D721Med (cell line): ENCODE measurements at regions not wholly inside any gene's neighbourhood (a gene's known extent, or its start where the extent isn't known, plus 50 kb on each side); places are given as distances from the start of the nearest gene placed in this dataset.
A peak's percentile ranks its signal among the peaks of the same experiment; 100 is the strongest.

ENCODE experiments used
- DNase-seq: peaks from one replicate; pipeline ENCODE4 v3.0.0; 2011; ENCODE audit warnings: low spot score; ENCODE audit not compliant: insufficient read length
- FAIRE-seq: peaks from 2 replicates; lab custom pipeline; 2011; peaks lifted over from hg19 to GRCh38; lab: Jason Lieb, UNC
- TF ChIP-seq, protein P1 (sequence below): IDR thresholded peaks from 2 replicates; pipeline ENCODE4 v1.5.1; 2012; ENCODE audit warnings: mild to moderate bottlenecking, control low read depth; ENCODE audit not compliant: insufficient read depth; ENCODE audit errors: missing control alignments

DNA sequence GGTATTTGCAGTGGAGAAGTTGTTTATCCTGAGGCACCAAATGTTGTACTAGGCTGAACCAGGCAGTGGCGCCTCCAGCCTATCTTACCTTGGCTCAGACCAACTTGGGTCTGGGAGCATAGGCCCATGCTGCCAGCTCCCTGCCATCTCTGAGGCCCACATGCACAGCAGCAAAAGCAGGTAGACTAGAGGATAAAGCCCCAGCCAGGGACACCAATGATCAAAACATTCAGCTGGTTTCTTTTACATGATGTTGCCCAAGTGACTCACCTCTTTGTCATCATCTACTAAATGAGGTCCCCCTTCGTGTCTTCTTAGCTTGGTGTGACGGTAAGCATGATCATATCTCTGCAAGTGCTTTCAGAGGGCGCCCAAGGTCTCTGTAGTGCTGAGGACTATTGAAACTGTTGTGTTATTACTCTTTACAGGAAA, 112.1 kb upstream of the DRD2 start:
- TF ChIP-seq, protein P1, sequence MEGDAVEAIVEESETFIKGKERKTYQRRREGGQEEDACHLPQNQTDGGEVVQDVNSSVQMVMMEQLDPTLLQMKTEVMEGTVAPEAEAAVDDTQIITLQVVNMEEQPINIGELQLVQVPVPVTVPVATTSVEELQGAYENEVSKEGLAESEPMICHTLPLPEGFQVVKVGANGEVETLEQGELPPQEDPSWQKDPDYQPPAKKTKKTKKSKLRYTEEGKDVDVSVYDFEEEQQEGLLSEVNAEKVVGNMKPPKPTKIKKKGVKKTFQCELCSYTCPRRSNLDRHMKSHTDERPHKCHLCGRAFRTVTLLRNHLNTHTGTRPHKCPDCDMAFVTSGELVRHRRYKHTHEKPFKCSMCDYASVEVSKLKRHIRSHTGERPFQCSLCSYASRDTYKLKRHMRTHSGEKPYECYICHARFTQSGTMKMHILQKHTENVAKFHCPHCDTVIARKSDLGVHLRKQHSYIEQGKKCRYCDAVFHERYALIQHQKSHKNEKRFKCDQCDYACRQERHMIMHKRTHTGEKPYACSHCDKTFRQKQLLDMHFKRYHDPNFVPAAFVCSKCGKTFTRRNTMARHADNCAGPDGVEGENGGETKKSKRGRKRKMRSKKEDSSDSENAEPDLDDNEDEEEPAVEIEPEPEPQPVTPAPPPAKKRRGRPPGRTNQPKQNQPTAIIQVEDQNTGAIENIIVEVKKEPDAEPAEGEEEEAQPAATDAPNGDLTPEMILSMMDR = no peak
- no peak for FAIRE-seq
- no peak for DNase-seq

- TF ChIP-seq, protein P1 = no peak
- no peak for DNase-seq
- FAIRE-seq = no peak
Measured at GRCh38 chr11:113584371-113584770, 109.2 kb upstream of the DRD2 start.

- DNase-seq (no peak), FAIRE-seq (peak; percentile 74)
- TF ChIP-seq, protein P1 = no peak
Measured at GRCh38 chr11:113581713-113582112, 106.5 kb upstream of the DRD2 start.

DNA sequence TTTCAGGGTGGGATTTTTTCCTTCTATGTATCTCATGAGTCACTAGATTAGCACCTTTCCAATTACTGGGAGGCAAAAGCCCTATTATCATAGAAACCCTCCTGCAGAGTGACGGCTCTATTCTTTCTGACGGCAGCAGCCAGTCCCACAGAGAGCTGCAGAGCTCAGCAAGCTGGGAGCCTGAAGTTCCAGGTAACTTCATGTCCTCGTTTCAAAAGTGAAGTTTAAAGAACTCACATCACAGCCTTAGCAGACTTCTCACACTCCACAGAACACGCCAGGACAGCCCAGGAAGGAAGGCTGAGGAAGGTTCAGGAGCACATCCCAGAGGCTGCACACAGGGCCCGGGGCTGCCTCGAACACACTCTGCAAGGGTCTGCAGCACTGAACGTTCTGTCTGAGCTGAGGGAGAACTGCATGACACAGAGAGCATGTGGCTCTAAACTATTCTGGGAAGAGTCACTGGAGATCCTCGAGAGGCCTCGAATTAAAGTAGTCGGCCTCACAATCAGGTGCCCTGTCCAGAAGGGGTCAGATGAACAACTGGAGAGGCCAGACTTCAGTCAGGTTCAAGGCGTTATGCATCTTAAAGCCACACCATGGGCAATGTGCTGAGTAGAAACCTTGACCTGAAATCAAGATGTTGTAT, 104.2 kb upstream of the DRD2 start:
- TF ChIP-seq, protein P1 = no peak
- DNase-seq = no peak
- no peak for FAIRE-seq

GRCh38 chr11:113578715-113579250, 103.6 kb upstream of the DRD2 start:
- DNase-seq = no peak
- TF ChIP-seq, protein P1 = no peak
- no peak for FAIRE-seq

- no peak for FAIRE-seq
- TF ChIP-seq, protein P1 = no peak
- no peak for DNase-seq
Measured at GRCh38 chr11:113578033-113578380, 102.8 kb upstream of the DRD2 start.

DNA sequence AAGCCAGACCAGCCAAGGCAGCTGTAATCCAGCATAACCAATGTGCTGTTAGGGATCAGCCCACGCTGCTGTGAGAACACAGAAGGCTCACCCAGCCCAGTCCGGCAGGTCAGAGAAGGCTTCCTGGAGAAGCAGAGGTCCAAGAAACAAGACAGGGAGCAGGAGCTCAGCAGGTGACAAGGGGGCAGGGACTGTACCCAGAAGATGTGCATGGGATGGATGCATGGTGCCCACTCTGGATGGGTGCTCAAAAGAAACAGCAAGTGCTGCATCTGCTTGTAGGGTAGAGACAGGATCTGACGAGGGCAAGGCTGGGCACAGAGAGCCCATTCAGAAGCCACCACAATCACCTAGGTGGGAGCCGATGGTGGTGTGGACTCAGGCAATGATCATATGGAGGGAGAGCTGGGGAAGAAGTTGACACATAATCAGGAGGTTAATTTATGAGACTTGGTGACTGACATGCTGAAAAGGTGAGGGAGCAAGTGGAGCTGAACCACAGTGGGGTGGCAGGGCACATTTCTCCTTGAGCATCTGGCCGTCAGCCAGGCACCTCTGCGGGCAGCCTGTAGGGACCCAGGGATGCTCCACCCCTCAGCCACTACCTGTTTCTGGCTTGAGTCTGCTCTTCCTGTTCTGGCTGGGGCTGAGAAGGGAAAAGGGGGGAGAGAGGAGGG, 102.3 kb upstream of the DRD2 start:
- DNase-seq (no peak), FAIRE-seq (no peak)
- TF ChIP-seq, protein P1 = no peak
